ENCODE measurements at regions not wholly inside any gene's neighbourhood (a gene's known extent, or its start where the extent isn't known, plus 50 kb on each side); places are given as distances from the start of the nearest gene placed in this dataset.
"Not testable (repeated sequence)": the region's sequence is repeated elsewhere in the genome, so short reads cannot be mapped to it uniquely, and the experiment has no call there.

- DNase-seq: no peak
These were observed 85.0 kb upstream of the AK4 start for GRCh38 chr1:65063025-65063424.

DNA sequence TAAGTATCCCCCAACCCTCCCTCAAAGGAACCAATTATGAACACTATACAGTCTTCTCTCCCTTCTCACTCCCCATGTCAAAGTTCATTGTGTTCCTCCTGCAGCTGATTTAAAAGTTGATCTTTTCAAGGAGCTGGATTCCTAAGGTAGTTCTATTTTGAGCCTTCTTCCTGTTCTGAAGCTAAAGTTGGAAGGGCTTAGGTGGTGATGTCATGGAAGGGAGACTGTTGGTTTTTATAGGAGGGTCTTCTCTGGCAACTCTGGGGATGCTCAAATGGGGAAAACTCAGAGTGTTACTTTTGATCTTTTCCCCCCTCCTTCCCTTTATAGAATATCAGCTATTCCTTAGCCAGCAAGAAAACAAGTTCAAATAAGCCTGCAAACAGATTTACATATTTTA, 83.0 kb upstream of the AK4 start:
- DNase-seq: no peak

- peak; percentile 56 for DNase-seq
These were observed 82.2 kb upstream of the AK4 start for GRCh38 chr1:65065524-65066418.

DNA sequence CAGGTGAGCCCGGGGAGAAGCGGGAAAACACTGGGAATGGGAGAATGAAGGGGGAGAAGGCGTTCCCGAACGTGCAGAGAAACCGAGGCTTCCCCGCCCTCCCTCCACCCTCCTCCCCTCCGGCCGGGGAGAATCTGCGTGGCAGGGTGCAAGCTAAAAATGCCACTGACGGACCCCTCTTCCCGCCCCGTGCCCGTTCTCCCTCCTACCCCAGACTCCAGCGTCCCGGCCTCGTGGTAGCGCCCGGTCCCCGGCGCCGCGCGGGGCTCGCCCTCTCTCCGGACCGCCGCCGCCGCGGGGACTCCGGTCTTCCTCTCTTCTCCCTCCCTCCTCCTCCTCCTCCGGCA, 81.6 kb upstream of the AK4 start:
- DNase-seq: no peak

GRCh38 chr1:65066766-65067490, 81.1 kb upstream of the AK4 start:
- DNase-seq: peak; percentile 88

DNA sequence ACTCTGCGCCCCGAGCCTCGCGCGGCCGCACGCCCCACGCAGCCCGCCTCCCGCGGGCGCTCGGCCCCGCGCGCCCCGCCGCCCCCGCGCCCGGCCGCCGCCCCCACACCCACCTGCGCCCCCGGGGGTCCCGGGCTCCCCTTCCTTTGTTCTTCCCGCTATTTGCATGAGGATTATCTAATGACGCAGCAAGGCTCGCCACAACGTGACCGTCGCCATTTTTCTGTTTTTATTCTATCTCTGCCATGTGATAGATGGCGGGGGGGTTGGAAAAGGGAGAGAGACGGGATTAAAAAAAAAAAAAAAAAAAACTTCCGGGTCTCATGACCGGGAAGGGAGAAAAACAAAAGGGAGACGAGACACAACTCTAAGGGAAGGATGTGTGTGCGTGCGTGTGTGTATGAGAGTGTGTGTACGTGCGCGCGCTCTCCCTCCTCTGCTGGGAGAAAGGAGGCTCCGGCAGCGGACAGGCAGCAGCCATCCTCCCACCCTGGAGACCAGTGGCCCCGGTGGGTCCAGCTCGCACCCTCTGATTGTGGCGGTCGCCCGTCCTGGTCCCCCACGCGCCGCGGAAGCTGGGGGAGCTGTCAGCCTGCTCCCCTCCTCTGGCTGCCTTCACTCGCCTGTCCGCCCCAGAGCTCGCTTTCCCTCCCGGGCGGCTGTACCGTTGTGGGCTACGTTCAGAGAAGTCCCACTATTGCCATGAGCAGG, 80.4 kb upstream of the AK4 start:
- peak; percentile 89 for DNase-seq

DNA sequence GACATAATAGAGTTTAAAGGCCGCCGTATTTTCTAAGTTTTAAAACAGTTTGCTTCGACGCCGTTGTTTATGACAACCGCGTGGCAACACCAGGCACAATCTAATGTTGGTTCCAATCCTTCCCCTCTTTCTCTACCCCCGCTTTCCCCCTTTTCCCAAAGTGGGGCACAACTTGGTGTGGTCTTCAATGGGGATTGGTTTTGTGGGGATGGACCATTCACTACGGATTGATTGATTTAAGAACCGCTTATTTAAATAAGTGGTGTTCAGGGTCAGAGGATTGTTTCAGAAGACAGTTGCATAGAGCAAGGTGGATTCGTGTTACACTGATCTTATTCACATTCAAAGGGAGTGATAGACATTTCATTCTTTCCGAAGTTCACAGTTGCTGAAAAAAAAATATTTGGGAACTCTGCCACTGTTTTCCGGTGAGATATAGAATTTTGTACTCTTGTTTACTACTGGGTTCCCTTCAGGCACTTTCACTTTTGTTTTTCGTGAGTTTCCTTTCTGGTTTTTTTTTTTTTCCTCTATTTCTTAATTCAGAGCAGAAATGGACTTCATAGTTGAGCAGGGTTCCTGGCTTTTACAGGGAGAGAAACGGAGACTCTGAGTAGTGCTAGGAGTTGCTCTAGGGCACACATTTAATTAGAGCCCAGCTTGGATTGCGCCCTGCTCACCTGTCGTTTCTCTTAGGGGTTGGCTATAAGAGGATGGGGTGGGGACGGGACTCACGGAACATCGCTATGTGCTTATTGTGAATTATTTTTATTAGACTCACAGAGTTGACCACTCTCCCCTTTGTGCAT, 79.6 kb upstream of the AK4 start:
- DNase-seq: peak; percentile 46

- DNase-seq: no peak
These were observed 78.9 kb upstream of the AK4 start for GRCh38 chr1:65069011-65069565.

DNA sequence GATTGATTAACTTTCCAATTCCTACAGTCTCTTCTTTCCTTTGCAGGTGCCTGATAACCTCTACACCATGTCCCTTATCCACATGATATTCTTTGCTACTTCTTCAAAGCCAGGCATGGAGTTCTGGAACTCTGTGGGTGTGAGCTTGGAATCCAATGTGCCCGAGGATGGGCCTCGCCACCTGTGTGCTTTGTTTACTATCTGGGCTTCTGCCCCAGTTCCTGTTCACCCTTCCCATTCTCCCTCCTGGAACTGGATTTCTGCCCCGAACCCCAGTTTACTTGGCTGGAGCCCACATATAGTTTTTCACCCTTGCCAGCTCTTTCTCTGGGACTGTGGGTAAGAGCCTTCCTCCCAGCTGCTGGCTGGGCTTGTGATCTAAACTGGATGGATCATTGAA, 75.2 kb upstream of the AK4 start:
- DNase-seq: no peak

DNA sequence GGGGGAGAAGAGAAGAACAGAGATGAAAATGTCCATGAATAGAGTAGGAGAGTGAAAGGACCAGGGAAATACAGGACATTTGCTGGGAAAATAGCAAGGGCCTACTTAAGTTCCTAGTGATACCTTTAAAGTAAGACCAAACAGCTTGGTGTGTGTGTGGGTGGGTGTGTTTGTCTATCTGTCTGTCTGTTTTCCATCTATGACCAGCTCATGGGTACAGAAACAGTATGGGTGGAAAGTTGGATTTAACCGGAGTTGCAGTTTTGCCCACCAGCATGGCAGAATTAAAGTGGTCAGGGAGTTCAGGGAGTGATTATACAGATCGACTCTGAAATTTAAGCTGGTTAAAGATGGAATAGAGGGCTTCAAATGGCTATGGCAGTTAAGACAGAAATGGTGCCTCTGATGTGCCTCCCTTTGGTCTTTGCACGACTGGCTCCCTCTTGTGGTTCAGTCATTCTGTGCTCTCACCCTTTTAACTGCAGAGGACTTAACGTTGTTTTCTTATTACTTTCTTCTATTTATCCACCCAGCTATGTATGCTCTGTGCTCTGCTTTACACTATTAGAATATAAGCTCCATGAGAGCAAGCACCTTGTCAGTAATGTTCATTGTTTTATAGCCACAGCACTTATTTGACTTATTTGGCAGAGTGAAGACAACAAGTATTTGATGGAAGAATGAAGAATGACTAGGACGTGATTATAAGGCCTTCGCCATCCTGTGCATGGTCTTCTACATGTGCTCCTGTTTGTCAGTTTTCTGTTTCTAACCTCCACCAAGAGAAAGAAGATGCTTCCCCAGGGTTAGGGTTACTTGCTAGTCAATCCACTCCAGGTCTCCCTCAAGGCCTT, 72.7 kb upstream of the AK4 start:
- no peak for DNase-seq

DNA sequence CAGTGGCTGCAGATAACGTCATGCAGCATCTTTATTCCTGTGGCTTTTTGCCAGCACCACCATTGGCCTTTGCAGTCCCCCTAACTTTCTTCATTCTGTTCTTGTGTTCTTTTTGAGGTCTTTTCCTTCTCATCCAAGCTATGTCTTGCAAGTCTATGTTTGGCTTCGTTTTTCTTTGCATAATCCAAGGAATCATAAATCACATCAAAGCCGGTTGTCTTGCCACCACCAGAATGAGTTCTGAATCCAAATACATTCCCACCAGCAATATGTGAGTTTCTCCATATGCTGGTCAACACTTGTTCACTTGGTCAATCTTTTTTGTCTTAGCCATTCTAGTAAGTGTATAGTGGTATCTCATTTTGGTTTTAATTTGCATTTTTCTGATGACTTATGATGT, 70.6 kb upstream of the AK4 start:
- no peak for DNase-seq

GRCh38 chr1:65079941-65080340, 68.1 kb upstream of the AK4 start:
- no peak for DNase-seq

DNA sequence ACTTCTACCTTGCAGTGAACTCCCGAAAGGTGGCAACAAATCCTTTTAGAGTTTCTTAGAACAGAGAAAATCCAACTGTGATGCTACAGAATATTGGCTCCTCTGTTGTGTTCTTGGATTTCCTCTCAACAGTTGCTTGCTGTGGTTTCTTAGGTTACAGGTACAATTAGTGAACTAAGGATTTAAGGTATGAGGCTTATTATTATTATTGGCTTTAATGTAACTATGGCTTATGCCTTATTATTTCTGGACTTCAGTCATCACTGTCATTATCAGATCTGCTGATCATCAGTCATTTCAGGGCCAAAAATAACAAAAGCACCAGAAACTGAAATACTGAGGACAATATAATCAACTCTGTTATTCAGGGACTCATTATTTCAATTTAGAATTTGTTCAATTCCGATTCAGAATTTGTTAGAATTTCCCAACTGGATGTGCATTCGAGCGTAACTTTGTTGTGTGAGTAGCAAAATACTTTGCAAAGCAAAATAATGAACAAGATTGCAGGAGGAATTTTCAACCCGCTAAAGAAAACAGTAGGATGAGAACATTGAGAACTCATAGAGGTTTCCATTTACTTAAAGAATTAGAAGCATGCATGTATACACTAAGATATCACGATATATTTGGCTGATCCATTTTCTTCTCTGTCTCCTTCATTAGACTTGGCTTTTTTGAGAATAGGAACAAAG, 65.5 kb upstream of the AK4 start:
- no peak for DNase-seq

DNA sequence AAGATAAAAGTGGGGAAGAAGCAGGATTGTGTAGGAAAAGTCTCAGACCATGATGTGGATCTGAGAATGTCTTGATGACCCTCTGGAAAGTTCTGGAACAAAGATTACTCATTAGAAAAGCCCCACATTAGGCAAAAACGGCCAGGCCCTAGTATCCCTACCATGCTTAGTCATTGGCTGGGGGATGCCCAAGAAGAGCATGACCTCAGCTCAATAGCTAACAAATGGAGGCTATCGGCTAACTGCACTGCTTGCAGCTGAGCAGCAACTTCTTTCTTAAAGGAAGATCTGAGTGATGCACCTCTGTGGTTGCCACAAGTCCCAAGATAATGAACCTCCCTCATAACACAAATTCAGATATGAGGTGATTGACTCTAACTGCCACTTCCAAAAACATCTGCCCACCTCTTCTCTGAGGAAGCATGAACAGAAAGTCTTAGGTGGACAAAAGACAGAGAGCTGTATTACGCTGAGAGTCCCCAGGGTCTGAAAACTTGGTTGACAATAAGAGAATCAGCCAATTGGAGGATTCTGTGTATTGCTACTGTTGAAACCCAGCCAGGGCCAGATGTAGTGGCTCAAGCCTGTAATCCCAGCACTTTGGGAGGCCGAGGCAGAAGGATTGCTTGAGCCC, 64.6 kb upstream of the AK4 start:
- no peak for DNase-seq

DNA sequence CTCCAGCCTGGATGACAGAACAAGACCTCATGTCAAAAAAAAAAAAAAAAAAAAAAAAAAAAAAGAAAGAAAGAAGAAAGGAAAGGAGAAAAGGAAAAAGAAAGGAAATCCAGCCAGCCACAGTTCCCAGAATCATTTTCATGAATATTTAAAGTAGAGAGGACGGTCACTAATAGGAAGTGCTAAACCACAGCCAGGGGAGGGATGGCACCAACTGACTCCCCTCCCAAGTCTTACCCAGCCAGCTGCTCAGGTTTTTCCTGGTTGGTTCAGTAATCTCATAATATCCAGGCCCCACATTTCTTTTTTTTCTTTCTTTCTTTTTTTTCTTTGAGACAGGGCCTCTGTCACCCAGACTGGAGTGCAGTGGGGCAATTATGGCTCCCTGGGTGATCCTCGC, 63.9 kb upstream of the AK4 start:
- no peak for DNase-seq

DNA sequence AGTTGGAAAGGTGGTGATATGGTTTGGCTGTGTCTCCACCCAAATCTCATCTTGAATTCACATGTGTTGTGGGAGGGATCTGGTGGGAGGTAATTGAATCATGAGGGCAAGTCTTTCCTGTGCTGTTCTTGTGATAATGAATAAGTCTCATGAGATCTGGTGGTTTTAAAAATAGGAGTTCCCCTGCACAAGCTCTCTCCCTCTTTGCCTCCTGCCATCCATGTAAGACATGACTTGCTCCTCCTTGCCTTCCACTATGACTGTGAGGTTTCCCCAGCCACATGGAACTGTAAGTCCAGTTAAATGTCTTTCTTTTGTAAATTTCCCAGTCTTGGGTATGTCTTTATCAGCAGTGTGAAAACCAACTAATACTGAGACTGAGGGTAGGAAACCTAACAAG, 60.5 kb upstream of the AK4 start:
- not testable (repeated sequence) for DNase-seq

DNA sequence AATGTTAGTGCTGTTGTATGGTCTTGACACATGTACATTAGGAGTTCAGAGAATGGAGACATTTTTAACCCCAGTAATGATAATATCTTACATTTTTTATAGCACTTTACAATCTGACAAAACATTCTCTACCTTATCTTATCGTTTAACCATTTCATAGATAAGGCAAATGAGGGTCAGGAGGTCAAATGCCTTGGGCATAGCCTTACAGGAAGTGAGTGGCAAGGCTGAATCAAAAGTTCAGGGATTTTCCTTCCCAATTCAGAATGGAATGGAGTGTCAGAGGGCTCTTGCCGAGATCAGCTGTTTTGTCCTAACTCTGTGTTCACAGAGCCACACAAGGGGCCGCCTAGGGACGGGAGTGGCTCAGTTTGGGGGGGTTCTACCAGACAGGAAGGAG, 57.6 kb upstream of the AK4 start:
- no peak for DNase-seq

DNA sequence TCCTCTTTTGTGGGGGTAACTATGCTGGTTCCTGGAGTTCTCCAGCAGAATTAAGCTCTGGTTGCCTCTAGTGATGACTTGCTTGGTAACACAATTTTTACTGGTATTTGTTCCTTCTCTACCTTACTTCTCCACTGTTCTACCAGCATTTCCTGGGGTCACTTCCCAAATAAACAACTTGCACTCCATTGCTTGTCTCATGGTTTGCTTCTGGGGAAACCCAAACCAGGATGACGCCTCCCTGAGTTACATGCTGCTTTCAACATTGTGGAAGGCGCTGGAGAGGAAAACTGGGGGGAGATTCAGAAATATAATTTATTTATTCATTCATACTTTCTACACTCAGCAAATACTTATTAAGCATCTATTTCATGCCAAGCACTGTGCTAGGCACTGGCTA, 55.3 kb upstream of the AK4 start:
- no peak for DNase-seq

DNA sequence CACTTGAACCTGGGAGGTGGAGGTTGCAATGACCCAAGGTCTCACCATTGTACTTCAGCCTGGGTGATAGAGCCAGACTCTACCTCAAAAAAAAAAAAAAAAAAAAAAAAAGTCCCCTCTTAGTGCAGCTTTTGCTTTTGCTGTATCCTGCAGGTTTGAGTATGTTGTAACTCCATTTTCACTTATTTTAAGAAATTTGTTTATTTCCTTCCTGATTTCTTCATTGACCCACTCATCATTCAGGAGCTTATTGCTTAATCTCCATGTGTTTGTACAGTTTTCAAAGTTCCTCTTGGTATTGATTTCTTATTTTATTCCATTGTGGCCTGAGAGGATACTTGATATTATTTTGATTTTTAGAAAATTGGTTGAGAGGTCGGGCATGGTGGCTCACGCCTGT, 50.9 kb upstream of the AK4 start:
- no peak for DNase-seq
